ENCODE measurements at regions not wholly inside any gene's neighbourhood (a gene's known extent, or its start where the extent isn't known, plus 50 kb on each side); places are given as distances from the start of the nearest gene placed in this dataset.

- TF ChIP-seq USF2 (IDR thresholded peaks at IDR 0.05; ENCODE audit: low read length), result no peak
- TF ChIP-seq, protein P1, sequence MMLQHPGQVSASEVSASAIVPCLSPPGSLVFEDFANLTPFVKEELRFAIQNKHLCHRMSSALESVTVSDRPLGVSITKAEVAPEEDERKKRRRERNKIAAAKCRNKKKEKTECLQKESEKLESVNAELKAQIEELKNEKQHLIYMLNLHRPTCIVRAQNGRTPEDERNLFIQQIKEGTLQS (IDR thresholded peaks at IDR 0.05; ENCODE audit: insufficient read depth, low read depth, low read length), result no peak
- TF ChIP-seq SIX5 (IDR thresholded peaks at IDR 0.05; ENCODE audit: low read depth, low read length), result no peak
Observed at GRCh38 chr4:144421839-144422565, 224.0 kb upstream of the HHIP start (continued).

Data from H1 (cell line).